GM18508 (cell line): ENCODE measurements at regions not wholly inside any gene's neighbourhood (a gene's known extent, or its start where the extent isn't known, plus 50 kb on each side); places are given as distances from the start of the nearest gene placed in this dataset.

Experiments
- ATAC-seq: cut with Tn5 transposase; IDR thresholded peaks from one replicate; pipeline ENCODE4 v1.9.1; 2021; ENCODE audit warnings: moderate number of reproducible peaks; ENCODE audit not compliant: insufficient read depth, unreplicated experiment

DNA sequence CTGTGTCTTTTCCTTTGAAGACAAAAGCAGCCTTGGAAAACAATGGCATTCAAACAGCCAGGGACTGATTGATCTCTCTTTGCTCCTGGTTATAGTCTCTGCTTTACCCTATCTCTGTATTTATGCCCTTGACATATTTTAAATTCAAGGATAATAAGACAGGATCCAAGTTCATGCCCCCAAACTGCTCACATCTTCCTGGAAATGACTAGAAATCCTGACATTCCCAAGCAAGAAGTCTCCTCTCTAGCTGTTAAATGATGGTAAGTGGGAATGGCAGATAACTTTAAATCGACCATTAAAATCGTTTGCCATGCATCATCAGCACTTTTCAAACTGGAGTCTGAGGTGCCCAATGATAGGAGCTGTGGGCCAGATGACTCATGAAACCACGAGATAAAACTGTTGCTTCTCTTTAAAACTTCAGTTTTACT lies 435.6 kb downstream of the FOXO1 start:
- ATAC-seq = no peak

DNA sequence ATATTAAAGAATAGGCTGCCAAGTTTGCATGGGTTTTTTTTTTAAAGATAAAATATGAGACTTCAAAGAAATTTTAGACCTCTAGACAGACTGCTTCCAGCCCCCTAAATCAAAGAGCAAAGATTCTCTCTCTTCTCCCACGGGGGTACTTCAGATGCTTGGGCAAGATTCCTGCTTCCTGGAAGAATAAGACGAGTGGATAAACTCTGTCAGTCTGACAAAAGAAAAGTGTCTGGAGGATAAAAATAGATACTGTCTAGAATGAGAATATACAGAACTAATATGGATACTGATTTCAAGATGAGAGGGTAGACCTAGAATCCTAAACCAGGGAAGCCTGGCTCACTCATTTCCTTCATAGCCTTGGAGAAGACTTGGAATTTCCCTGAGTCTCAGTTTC lies 435.1 kb downstream of the FOXO1 start:
- ATAC-seq = no peak

DNA sequence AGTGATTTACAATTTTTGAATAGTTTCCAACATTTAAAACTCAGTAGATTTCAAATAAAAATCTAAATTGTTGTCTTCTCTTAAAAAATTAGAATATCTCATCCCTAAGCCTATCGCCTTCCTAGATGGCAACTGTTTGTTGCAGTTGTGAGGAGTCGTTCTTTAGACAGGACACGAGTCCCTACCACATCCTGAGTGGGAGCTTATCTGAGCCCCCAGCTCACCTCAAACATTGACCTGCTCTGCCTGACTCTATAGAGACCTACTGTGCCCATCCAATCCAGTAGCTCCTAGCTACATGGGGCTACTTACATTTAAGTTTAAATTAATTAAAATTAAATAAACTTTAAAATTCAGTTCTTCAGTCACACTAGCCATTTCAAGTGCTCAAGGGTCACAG lies 434.7 kb downstream of the FOXO1 start:
- ATAC-seq = no peak

DNA sequence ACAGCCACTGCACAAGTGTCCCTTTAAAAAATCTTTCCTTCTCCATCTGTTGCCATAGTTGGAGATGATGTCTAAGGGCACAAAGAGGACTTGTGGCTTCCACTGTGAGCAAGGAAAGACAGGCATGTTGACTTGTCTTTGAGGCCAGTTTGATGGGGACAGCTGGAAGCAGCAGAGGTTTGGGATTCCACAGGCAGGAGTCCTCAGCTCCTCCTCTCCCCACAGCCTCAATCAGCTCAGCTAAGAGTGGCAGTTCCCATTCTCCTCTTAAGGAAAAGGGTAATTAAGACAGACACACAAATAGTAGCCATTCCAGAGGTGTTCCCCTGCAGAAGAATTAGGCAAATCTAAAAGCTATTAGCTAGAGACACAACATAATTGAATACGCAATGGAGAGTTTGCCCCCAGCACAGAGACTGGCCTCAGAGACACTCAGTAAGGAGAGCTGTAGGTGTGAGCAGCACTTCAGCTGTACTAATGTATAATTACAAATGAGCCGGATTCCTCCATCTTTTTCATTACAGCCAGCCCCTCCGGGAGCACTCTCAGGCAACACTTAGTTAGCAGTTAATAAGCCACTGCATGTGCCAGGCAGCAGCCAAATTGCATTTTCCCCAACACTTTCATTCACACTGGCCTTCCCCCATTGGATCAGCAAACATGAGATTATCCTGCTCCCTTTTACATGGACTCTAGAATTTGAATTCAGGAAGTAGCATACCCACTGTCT lies 434.0 kb downstream of the FOXO1 start:
- ATAC-seq = no peak

DNA sequence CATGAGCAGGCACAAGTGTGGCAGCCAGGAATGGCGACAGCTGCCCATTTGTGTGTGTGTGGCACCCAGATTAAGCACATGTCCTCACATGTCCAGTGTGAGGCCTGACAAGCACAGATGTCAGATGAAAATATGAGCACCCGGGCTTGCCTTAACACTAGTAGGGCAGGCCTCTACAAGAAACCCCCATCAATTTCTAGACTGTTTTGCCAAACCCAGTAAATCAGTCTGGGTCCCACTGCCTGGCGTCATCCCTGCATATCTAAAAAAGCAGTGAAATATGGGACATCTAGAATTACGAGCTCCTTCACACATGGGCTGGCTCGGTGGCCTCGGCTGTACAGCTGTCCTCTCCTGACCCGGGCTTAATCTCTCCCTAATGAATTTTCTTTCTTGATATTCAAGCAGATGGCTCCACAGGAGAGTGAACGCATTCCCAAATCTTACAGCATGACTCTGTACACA lies 432.7 kb downstream of the FOXO1 start:
- ATAC-seq = no peak

DNA sequence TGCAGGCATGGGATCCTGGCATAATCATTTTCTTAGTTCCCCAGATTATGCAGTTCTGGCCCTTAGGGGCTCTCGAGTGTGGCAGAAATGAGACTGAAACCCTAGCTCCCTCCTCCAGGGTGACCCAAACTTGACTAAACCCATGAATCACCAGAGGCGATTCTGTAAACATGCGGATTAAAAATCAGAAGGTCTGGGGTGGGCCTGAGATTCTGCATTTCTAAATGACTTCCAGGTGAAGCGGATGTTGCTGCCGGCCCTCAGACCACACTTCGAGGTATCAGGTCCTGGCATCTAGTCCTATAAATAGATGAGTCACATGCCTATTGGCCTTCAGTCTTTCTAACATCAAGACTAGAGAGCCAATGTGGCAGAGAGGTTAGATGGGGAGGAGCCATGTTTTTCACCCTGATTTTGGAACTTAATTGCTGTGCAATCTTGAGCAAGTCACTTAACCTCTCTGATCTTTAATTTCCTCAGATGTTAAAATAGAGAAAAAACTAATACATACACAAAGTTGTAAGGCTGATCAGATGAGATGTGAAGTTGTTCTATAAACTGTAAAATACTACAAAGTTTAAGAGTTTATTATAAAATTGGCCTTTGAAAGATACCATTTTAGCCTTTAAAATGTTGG lies 431.2 kb downstream of the FOXO1 start:
- ATAC-seq = no peak

DNA sequence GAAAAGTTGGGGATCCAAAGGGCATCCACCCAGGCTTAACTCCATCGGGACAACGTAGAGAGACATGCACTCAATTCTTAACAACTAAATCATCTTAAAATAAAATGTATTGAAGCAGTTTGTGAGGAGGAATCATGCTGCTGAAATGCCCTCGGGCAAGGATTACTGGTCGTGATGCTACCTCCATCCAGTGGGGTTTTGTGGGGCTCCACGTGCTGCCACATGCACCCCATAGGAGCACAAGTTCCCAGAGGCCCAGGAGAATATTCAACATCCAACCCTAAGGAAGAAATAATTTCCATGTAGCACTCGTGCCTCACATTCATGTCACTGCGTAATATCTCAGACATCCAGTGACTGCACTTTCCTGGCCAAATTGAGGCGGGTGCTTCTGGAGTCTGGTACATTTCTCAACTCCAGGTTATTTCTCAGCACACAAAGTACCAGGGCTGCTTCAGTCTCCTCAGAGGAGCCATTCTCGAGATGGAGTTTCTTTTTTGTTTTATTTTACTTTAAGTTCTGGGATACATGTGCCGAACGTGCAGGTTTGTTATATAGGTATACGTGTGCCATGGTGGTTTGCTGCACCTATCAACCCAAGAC lies 429.8 kb downstream of the FOXO1 start:
- no peak for ATAC-seq

DNA sequence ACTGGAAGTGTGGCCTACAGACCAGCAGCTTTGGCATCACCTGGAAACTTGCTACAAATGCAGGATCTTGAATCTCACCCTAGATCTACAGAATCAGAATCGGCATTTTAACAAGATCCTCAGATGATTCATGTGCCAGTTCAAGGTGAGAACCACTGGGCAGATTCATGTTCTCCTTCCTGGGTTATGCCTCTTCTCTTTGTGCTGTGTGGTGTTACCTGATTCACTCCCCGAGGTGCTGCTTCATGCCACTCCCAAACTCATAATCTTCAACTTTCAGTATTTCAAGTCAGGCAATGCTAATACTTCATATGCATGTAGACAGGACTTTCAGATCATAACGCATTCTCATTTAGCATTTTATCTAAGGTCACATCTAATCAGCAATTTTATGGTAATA lies 427.7 kb downstream of the FOXO1 start:
- no peak for ATAC-seq

DNA sequence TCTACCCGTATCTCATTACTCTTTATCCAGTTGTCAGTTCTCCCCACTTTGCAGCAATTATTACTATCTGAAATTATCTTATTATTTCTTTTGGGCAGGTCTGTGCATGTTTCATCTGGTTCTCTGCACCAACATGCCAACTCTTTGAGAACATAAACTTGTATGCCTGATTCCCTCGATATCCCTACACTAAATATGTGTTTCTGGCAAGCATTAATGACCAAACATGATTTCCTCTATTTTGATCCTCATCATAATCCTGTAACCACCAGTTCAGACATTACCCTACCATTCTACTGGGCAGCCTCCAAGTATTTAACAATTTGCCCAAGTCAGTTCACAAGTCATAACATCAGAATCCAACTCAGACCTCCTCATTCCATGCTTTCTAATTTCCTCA lies 426.1 kb downstream of the FOXO1 start:
- ATAC-seq = no peak

DNA sequence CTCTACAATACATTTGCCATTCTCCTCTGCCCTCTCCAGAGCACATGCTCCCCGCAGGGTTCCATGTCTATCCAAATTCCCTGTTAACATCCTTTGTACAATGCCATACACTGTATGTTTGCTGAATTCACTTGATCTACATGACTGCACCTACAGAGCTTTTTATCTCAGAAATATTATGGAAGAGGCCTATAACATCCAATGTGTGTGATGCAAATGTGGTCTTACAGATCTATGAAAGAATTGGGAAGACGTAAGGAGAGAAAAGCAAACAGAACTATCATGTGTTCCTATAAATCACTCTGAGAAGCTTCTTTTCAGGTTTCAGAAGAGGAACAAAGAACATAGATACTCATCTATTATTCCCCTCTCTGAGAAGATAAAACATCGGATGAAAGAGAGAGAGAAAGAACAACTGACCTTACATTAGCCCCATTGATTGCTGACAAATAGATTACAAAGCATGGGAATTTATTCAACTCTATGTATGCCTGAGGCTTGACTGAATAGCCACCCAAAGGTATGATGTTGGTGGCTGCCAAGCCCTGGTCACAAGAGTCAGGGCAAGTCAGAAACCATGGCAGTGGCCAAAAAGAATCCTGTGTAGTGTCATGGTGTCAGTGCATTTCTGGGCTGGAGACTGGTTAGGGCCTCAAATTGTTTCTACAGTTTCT lies 425.2 kb downstream of the FOXO1 start:
- no peak for ATAC-seq

DNA sequence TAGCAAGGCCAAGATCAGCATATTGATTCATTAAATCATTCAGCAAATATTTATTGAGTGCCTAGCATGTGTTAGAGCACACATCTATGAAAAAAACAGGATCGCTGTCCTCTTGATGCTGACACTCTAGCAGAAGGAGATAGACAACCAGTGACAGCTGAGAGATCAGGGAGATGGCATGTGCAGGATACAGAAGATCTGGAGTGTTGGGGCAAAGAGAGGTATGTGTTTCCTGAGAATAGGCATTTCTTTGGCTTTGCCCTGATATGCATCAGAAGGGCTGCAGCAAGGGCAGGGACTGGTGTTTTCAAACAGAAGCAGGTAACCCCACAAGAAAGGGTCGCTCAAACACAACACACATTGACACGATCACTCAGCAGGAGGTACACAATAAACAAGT lies 423.4 kb downstream of the FOXO1 start:
- no peak for ATAC-seq

DNA sequence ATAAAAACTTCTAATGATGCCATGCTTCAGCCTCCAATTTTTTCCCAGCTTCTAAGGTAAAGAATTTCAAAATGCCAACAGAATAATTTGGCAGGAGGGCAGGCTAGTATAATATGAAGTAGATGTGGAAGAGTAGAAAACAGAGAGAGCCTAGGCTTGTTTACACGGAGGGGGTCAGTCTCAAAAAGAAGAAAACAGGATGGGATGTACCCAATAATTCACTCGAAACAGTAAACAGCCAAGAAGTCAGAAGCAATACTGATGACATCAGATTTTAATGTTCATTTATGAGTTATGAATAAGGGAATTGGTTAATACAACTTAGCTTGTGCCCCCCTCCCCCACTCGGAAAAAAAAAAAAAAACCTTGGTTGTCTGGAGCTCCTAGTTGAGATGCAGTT lies 422.5 kb downstream of the FOXO1 start:
- no peak for ATAC-seq

DNA sequence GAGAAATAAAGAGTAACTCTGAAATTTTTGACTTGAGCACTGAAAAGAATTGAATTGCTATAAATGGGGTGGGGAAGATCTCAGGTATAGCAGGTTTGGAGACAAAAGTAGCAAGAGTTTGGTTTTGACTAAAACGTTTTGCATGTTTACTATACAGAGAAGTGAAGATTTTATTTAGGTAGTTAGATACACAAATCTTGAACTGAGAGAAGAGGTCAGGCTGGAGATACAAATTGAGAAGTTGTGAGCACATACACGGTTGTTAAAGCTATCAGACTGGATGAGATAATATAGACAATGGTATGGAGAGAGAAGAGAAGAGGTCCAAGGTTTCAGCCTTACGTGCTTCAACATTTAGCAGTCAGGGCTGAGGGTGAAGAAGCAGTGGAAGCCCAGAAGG lies 420.9 kb downstream of the FOXO1 start:
- no peak for ATAC-seq

DNA sequence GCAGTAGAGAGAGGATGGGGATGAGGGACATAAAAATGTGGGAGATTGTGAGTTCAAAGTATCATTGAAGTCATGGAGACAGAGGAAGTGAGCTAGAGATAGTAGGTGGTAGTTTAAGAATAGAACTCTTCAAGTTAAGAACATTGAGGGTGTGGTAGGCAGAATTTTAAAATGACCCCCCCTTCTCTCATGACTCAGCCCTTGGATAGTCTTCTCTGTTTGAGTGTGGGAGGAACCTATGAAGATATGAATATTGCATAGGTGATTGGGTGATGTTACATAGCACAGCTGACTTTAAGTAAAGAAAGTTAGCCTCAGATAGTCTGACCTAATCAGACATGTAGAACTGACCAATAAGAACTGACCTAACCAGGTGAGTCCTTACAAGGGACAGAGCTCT lies 418.6 kb downstream of the FOXO1 start:
- ATAC-seq = no peak

DNA sequence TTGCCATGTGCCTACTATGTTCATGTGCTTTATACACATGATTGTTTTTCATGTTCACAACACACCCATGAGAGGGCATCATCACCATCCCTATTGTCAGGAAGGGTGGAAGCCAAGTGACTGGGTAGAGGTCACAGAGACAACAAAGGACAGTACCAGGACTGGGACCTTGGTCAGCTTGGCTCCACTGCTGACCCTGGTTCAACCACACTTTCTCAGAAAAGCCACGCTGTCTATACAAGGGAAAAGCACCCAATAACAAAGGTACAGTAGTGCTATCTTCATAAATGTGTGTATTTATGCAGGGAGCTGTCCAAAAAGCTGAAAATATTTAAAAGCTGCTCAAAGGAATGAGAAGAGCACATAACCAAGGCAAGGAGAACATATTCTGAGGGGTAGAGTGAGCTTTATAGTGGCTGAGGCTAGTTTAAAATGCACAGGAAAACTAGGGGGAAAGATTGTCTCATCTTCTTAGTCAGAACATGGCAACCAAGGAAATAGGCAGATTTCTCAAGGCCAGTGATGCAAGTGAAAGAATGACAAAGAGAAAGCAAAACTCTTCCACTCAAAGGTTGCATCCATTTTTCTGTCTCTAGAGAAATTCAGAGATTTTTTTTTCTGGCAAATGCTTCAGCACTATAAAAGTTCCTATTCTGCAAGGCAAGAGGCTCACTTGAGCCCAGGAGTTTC lies 415.0 kb downstream of the FOXO1 start:
- no peak for ATAC-seq

DNA sequence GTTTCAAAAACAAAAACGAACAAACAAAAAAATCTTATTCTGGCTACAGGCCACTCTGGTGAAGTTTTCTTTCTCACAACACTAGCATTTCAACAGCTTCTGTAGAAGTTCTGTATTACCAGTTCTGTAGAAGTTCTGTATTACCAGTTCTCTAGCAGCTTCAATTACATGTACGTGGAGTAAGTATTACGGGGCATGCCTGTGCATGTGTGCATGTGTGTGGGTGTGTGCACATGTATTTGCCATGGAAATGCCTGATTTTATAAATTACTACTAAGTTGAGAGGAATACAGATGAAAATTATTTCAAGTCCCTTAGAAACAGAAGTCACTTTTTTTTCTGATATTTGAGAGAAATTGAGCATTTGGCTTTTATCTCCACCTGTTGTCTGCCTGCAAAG lies 414.2 kb downstream of the FOXO1 start:
- no peak for ATAC-seq

DNA sequence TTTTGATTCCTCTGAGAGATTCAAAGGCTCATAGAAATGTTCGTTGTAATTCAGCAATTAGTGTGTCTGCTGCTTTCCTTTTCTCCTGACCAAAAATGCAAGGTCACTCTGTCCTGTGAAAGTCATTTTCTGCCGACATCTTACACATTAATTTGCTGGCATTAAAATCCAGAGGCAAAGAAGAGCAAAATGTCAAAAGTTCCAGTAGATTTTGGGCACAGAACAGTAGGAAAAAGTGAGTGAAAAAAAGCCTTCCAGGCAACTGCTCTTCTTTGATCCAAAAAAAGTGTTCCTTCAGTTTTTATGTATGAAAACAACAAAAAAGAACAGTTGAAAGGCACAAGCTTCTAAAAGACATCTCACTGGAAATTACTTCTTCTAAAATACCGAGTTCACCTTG lies 413.8 kb downstream of the FOXO1 start:
- no peak for ATAC-seq

DNA sequence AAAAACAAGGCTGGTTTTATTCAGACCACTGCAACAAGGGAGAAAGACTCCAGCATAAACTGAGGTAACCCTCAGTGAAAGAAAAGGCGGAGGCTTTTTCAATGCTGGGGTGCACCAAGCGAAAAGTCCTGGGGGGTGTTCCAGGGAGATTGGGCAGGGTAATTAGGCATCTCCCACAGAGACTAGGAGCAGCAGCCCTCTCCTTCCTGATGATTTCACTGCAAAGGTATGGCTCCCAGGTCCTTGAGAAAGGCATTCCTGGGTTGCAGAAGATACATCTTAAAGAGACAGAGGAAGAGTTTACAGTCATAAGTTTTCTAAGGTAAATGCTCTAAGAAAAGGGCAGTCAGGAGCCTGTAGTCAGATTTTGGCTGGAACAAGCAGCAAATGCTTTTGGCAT lies 412.0 kb downstream of the FOXO1 start:
- ATAC-seq = no peak

DNA sequence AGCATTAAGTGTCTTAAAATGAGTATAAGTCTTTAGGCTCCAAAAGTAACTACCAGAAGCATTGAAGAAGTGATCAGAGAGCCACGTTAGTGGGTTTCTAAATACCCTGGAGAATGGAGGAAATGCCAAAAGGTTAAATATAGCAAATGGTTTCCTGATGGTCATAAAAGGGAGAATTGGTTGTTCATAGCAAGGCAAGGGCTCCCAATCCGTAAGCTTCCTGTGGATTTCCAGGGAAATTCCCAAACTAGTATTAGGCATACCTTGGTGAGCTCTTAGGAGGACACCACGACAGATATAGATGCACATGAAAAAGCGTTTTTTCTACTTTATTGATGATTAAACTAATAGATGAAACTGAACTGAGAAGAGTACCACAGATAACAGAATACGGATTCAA lies 410.9 kb downstream of the FOXO1 start:
- ATAC-seq = no peak

DNA sequence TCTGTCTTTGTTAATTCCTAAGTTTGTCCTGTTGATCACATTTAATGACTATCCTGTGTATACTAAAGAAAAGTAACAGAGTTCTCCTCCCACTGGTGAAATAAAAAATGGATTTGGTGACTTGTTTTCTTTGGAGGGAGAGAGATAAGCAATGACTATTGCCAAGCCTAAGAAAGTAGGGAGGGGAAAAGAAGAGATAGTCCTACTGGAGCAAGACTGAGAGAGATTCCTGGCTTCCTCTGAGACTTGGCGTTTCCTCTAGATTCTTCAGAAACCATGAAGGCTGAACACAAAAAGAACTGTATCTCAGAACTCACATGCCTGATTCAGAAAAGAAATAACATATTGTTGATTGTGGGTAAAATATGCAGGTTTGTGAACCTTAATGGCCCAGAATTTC lies 406.5 kb downstream of the FOXO1 start:
- ATAC-seq = no peak

DNA sequence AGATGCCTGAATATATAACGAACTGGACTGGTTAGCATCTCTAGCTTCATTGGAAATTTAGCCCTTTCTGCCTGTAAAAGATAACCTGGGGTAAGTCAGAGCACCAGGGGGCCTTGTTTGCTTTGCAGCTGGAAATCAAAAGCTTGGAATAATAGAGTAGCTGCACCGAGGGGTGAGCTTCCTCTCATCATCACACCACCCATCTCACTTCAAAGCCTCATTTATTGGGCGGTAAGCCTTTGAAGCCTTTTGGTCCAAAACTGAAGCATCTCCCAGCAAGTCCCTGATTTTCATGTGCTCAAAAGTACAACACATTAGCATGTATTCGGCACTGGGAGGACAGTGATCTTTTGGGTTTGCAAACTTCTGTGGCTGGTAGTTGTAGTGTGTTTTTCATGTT lies 405.1 kb downstream of the FOXO1 start:
- ATAC-seq = no peak
